HG03575 (cell line): ENCODE measurements at regions not wholly inside any gene's neighbourhood (a gene's known extent, or its start where the extent isn't known, plus 50 kb on each side); places are given as distances from the start of the nearest gene placed in this dataset.
"Not testable (repeated sequence)": the region's sequence is repeated elsewhere in the genome, so short reads cannot be mapped to it uniquely, and the experiment has no call there.

Experiments
- ATAC-seq: cut with Tn5 transposase; IDR thresholded peaks from one replicate; pipeline ENCODE4 v1.9.1; 2021; ENCODE audit not compliant: unreplicated experiment, insufficient number of reproducible peaks, low FRiP score; ENCODE audit errors: extremely low read depth

- not testable (repeated sequence) for ATAC-seq
Measured at GRCh38 chr3:75840160-75840559, 54.8 kb upstream of the ZNF717 start.

- not testable (repeated sequence) for ATAC-seq
Measured at GRCh38 chr3:75850301-75851008, 65.1 kb upstream of the ZNF717 start.

GRCh38 chr3:75863130-75863529, 77.8 kb upstream of the ZNF717 start:
- ATAC-seq, result no peak

- no peak for ATAC-seq
Measured at GRCh38 chr3:75863878-75864277, 78.5 kb upstream of the ZNF717 start.

- ATAC-seq, result not testable (repeated sequence)
Measured at GRCh38 chr3:75883719-75884118, 98.4 kb upstream of the ZNF717 start.

- no peak for ATAC-seq
Measured at GRCh38 chr3:75886971-75887526, 101.7 kb upstream of the ZNF717 start.

GRCh38 chr3:75894234-75894633, 108.9 kb upstream of the ZNF717 start:
- no peak for ATAC-seq

GRCh38 chr3:75896265-75896664, 110.9 kb upstream of the ZNF717 start:
- no peak for ATAC-seq

- not testable (repeated sequence) for ATAC-seq
Measured at GRCh38 chr3:75901446-75901845, 116.1 kb upstream of the ZNF717 start.

GRCh38 chr3:75906555-75907112, 121.3 kb upstream of the ZNF717 start:
- ATAC-seq, result no peak

- ATAC-seq, result no peak
Measured at GRCh38 chr3:75913800-75914350, 128.5 kb upstream of the ZNF717 start.

- not testable (repeated sequence) for ATAC-seq
Measured at GRCh38 chr3:75914741-75915140, 129.4 kb upstream of the ZNF717 start.

- ATAC-seq, result no peak
Measured at GRCh38 chr3:75938921-75939320, 153.6 kb upstream of the ZNF717 start.

- no peak for ATAC-seq
Measured at GRCh38 chr3:75951941-75952340, 166.6 kb upstream of the ZNF717 start.

GRCh38 chr3:75960031-75960430, 174.7 kb upstream of the ZNF717 start:
- not testable (repeated sequence) for ATAC-seq

- ATAC-seq, result not testable (repeated sequence)
Measured at GRCh38 chr3:75962054-75962453, 176.7 kb upstream of the ZNF717 start.

GRCh38 chr3:75967071-75967470, 181.7 kb upstream of the ZNF717 start:
- ATAC-seq, result no peak

GRCh38 chr3:75978686-75979085, 193.3 kb upstream of the ZNF717 start:
- ATAC-seq, result no peak

- no peak for ATAC-seq
Measured at GRCh38 chr3:75981401-75981800, 196.1 kb upstream of the ZNF717 start.

- ATAC-seq, result no peak
Measured at GRCh38 chr3:75982151-75982550, 196.8 kb upstream of the ZNF717 start.
